Omental fat pad (tissue), 3 donors: ENCODE measurements at regions not wholly inside any gene's neighbourhood (a gene's known extent, or its start where the extent isn't known, plus 50 kb on each side); places are given as distances from the start of the nearest gene placed in this dataset.

Experiments
- ATAC-seq: fragments of 150-250 bp; one replicate; pipeline ENCODE4 v1.9.1; 2016; ENCODE audit warnings: mild to moderate bottlenecking, moderate library complexity; ENCODE audit not compliant: low FRiP score
- DNase-seq: peaks from one replicate; pipeline ENCODE4 v3.0.0-alpha.2; 2019; ENCODE audit warnings: low spot score
- CTCF ChIP-seq, 3 donors: fragments of 450-650 bp; IDR thresholded peaks; one replicate each; pipeline ENCODE4 v1.5.1; 2016 to 2017; ENCODE audit warnings: antibody characterized with exemption in 3 of 3, mild to moderate bottlenecking in 3 of 3, moderate library complexity in 2 of 3

DNA sequence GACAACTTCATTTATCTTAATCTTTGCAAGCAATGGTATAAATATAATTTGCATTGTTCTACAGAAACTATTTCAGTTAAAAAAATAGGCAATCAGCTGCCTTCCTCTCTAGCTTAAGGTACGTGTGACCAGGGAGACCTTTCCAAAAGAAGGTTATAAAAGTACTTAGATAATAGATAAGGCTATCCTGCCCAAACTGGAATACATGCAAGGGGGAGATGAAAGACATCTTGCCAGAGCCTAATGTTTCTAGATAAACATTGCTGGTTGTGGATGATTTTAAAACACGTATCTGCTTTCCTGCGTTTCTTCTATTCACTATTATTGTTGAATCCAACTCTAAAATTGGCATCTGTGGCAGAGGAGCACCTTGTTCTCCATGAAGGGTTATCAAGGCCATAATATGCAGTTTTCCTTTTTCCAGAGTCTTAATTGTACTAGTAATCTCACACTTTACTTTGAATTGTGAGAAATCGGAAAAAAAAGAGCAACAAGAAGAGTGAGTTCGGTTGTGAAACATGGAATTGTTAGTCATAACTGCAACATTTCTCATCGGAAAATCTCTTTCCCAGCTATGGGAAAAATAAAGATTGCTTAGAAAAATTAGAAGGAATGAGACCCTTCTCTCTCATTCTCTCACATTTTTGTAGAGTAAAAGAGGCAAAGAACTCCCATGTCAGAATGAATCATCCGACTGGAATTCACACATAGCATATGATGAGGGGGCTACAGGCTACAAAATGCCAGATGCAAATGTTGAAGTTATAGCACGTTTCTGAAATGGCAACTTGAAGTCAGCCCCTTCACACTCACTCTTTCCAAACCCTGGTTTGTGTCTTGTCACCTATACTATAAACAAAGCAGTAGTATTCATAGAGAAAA, 936.1 kb upstream of the NR2F2 start:
- ATAC-seq (no peak), DNase-seq (no peak)
- no peak for TF ChIP-seq CTCF (IDR thresholded peaks at IDR 0.05)

DNA sequence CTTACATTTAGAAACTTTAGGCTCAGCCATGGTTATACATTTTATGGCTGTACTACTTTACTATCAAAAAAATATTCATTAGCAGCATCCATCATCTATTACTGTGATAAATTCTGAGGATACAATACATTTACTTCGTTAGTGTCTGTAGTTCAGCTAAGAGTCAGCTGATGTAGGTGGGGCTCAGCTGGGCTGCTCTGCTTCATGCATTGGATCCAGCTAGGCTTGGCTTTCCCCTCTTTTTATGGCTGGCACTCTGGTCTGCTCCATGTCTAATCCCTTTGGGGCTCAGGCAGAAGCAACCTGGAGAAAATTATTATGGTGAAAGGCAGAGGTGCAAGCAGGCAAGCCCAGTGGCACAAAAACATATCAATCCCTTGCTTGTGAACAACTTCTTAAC, 930.1 kb upstream of the NR2F2 start:
- DNase-seq (no peak), ATAC-seq (no peak)
- no peak for TF ChIP-seq CTCF (IDR thresholded peaks at IDR 0.05)

GRCh38 chr15:95401587-95401986, 928.9 kb upstream of the NR2F2 start:
- DNase-seq: no peak
- no peak for TF ChIP-seq CTCF (IDR thresholded peaks at IDR 0.05)
- ATAC-seq: no peak

GRCh38 chr15:95405447-95405846, 925.1 kb upstream of the NR2F2 start:
- no peak for TF ChIP-seq CTCF (IDR thresholded peaks at IDR 0.05)
- ATAC-seq: no peak
- DNase-seq: no peak

- TF ChIP-seq CTCF (IDR thresholded peaks at IDR 0.05): no peak
- DNase-seq (no peak), ATAC-seq (no peak)
These were observed 923.0 kb upstream of the NR2F2 start for GRCh38 chr15:95407534-95407933.

DNA sequence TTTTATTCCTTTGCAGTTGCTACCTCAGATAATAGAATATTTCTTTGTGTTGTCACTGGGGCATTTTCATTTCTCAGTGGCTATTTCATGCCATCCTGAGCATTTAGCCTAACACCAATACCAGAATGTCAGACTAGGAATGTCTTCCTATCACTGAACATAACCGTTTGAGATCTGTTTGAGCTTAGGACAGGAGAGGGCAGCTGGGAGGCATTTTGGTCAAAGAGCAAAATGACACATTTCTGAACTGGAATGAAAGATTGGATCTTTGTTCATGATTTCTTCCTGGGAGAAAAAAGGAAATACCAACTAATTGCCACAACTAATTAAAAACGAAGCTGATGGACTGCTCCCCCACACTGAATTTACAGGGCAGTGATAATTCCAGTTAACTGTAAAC, 921.3 kb upstream of the NR2F2 start:
- no peak for ATAC-seq

More for the DNA sequence above, 921.3 kb upstream of the NR2F2 start:
- no peak for TF ChIP-seq CTCF (IDR thresholded peaks at IDR 0.05)
- no peak for DNase-seq
